Stimulated activated CD4-positive, alpha-beta T cell treated with anti-CD3 and anti-CD28 coated beads, TNF-alpha, amount 100 ng/mL, for 4 hours (primary cell): ENCODE measurements at regions not wholly inside any gene's neighbourhood (a gene's known extent, or its start where the extent isn't known, plus 50 kb on each side); places are given as distances from the start of the nearest gene placed in this dataset.
"Not testable (repeated sequence)": the region's sequence is repeated elsewhere in the genome, so short reads cannot be mapped to it uniquely, and the experiment has no call there.

Experiments
- DNase-seq, 3 experiments: peaks; one replicate each; pipeline ENCODE4 v3.0.0-alpha.2; 2020; ENCODE audit warnings: low read depth in 3 of 3

DNA sequence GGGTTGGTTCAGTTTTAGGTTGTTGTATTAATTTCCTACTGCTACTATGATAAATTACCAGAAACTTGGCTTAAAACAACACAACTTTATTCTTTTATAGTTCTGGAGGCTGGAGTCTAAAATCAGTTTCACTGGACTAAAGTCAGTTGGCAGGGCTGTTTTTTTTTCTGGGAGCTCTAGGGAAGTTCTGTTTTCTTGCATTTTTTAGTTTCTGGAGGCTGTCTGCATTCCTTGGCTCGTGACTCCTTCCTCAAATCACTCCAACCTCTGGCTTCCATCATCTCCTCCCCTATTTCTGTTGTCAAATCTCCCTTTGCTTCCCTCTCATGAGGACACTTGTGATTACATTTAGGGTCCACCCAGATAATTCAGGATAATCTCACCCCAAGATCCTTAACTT, 51.3 kb upstream of the SUB1 start:
- DNase-seq, result no peak

DNA sequence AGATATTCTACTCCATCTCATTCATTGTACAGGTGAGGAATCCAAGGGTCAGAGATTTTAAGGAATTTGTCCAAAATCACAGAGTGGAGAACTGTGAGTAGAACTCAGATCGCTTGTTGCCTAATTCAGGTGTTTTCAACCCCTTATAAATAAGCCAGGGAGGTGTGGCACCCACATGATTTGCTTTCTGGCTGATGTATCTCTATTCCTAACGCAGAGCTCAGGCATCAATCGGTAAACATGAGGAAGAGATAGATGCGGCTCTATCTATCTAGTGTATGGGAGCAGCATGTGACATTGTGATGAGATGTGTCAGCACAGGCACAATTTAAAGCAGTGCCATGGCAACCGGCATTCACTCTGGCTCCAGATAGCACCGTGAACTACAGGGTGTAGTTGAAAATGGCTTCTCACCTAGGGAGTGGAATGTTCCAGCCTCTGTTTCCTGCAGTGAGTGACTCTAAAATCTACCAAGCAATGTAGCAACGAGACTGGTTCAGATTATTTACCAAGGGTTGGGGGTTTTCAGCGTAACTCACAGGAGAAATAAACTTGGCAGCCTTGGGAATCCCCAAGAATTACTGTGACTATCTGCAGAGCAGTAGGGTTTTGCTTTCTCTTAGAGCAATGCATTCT, 53.4 kb upstream of the SUB1 start:
- peak in 2 of 3 experiments; percentile 15 to 25 for DNase-seq

DNA sequence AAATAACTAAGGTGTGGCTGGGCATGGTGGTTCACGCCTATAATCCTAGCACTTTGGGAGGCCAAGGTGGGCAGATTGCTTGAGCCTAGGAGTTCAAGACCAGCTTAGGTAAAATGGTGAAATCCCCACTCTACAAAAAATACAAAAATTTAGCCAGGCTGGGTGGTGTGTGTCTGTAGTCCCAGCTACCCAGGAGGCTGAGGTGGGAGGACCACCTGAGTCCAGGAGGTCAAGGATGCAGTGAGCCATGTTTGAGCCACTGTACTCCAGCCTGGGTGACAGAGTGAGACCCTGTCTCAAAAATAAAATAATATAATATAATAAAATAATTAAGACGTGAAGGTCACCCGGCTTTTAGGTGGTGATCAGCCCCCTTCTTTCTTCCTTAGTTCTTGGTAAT, 58.0 kb upstream of the SUB1 start:
- not testable (repeated sequence) for DNase-seq

DNA sequence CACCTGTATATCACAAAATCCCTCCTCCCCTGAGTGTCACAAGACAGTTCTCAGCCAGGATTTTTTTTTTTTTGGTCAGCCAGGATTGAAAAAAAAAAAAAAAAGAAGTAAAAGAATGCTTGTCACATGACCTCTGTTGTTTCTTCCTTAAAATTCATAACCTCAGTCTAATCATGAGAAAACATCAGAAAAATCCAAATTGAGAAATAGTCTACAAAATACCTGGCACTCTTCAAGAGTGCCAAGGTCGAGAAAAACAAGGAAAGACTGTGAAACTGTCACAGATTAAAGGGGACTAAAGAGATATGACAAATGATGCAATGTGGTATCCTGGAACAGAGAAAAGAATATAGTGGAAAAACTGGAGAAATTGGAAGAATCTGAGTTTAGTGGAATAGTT, 58.5 kb upstream of the SUB1 start:
- no peak for DNase-seq

DNA sequence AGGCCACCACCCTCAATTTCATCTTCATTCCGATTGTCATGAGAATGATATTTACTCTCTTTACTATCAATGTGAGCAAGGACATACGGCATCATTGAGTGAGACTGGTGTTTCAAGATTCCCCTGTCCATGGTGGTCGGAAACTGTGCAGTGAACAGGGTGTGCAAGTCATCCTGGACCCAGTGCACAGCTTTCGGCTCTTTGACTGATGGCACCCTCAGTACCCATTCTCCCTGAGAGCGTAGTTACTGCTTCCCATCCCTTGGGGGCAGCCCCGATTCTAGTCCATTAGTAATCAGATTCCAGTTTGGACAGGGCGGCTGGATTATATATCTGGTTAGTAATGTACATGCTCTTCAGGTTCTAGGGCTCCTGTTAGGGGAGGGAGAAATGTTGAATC, 61.7 kb upstream of the SUB1 start:
- DNase-seq, result no peak

DNA sequence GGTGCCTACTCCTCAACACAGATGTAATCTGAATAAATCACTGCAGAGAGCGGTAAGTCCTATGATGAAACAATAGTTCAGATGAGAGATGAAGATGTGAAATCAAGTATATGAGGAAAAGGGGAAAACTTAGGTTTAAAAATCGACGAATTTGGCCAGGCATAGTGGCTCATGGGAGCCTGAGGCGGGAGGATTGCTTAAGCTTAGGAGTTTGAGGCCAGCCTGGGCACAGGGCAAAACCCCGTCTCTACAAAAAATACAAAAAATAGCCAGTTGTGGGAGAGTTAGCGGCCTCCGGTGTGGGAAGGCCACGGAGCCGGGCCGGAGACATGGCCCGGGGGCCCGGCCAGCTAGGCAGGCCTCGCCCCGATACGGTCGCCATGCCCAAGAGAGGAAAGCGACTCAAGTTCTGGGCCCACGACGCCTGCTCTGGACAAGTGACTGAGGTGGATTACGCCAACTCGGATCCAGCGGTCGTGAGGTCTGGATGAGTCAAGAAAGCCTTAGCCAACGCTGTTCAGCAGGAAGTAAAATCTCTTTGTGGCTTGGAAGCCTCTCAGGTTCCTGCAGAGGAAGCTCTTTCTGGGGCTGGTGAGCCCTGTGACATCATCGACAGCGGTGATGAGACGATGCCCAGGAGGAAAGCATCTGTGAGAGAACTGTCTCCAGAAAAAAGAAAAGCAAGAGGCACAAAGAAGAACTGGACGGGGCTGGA, 62.8 kb upstream of the SUB1 start:
- no peak for DNase-seq

DNA sequence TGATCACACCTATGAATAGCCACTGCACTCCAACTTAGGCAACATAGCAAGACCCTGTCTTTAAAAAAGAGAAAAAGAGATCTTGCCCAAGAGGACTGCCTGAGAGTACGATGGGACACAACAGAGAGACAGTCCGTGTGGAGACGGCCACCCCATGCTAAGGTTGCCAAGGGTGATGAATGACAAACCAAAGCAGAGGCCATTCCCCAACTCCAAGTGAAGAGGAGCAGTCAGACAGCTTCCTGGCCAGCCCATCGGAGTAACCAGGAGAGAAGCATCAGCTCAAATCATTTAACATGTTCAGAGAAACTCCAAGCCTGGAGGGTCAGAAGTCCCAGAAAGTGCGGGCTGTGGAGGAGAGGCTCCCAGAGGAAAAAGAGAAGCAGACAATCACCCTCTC, 63.9 kb upstream of the SUB1 start:
- DNase-seq, result no peak

DNA sequence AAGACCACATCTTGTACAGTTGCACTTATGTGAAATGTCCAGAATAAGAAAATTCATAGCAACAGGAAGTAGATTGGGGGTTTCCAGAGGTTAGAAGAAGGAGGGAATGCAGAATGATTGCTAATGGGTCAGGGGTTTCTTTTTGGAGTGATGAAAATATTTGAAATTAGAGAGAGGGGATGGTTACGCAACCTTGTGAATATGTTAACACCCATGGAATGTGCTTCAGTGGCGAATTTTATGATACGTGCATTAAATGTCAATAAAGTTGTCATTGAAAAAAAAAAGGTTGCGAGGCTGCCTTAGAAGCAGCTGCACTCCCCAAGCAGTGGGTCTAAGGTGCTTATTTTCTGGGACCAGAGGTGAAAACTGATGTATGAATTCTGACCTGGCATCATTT, 64.4 kb upstream of the SUB1 start:
- no peak for DNase-seq

DNA sequence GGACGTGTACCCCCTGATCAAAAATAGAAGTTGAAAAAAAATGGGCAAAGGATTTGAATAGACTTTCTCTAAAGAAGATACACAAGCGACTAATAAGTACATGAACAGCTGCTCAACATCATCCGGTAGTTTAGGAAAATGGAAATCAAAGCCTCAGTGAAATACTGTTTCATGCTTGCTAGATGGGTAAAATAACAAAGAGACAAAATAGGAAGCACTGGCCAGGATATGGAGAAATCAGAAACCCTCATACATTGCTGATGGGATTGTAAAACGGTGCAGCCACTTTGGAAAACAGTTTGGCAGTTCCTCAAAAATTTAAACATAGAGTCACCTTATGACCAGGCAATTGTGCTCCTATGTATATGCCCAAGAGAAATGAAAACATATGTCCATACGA, 65.0 kb upstream of the SUB1 start:
- no peak for DNase-seq

DNA sequence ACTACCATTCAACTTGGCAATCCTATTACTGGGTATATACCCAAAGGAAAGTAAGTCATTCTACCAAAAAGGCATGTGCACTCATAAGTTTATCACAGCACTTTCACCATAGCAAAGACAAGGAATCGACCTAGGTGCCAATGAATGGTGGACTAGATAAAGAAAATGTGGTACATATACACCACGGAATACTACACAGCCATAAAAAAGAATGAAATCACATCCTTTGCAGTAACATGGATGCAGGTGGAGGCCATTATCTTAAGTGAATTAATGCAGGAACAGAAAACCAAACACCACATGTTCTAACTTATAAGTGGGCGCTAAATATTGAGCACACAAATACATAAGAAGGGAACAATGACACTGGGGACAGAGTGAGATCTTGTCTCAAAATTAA, 65.8 kb upstream of the SUB1 start:
- no peak for DNase-seq

DNA sequence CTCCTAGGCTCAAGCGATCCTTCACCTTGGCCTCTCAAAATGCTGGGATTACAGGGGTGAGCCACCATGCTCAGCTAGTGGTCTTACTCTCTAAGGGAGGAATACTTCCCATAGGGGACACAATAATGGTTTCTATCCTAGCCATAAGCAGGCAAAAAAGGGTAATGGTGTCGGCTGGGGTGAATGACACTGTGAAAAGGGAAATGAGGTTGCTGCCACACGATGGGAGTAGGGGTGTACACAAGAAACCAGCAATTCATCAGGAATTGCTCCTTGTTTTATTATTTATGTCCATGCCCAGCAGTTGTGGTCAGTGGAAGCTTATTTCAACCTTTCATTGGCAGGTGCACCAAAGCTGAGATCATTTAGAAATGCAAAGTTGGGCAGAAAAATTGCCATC, 70.3 kb upstream of the ZFR start:
- no peak for DNase-seq

DNA sequence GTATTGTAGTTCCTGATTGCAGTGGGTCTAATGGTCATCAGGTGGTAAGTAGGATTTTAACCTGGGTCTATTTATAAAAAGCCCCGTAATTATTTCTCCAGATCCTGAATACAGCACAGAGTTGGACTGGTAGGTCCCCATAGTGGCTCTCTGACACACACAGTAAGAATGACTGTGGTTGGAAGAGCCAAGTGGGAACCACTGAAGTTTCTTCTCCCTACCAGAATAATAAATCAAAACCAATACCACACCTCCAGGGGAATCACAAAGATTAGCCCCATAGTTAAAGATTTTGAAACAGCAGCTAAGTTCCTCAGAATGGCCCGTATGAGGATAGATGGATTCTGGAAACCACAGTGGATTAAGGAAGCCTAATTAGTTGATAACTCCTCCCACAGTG, 68.4 kb upstream of the ZFR start:
- no peak for DNase-seq

DNA sequence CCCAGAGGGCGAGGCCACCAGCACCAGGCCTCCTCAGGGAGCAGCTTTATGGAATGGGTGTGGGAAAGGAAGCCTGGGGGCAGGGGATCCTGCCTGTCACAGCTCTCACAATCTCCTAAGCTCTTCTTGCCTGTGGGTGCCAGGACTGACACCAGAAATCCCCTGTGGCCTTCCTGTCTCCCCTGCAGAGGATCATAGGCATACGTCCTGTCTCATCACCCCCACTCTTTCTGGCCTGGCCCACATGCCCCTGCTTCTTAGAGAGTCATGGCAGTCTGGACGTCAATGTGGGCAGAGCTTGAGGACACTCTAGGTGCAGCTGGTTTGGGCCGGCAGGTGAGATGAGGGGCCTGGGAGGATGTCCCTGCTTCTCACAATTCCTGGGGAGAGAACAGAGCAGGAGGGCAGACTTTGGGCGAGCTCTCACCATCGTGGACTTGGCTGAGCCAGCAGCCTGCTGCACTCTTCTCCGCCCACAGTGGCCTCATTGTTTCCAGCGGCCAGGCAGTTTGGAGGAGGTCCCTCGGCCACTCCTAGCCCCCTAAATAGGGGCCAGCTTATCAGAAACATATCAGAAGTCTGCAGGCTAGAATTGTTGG, 67.3 kb upstream of the ZFR start:
- no peak for DNase-seq

DNA sequence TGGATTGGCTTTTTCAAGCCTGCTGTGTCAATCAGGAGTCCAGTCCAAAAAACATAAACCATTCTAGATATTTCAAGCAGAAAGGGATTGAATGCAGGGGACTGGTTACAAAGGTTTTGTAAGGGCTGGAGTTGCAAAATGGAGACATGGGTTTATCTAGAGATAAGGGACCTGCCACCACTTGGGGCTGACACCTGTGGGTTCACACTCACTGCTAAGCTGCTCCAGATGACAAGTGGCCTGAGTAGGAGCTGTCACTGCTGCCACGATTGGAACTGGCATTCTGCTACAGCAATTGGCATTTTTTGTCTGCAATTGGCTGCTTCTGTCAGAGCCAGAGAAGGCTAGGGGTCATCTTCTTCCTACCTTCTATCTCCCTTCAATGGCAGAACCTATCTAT, 66.3 kb upstream of the ZFR start:
- no peak for DNase-seq

DNA sequence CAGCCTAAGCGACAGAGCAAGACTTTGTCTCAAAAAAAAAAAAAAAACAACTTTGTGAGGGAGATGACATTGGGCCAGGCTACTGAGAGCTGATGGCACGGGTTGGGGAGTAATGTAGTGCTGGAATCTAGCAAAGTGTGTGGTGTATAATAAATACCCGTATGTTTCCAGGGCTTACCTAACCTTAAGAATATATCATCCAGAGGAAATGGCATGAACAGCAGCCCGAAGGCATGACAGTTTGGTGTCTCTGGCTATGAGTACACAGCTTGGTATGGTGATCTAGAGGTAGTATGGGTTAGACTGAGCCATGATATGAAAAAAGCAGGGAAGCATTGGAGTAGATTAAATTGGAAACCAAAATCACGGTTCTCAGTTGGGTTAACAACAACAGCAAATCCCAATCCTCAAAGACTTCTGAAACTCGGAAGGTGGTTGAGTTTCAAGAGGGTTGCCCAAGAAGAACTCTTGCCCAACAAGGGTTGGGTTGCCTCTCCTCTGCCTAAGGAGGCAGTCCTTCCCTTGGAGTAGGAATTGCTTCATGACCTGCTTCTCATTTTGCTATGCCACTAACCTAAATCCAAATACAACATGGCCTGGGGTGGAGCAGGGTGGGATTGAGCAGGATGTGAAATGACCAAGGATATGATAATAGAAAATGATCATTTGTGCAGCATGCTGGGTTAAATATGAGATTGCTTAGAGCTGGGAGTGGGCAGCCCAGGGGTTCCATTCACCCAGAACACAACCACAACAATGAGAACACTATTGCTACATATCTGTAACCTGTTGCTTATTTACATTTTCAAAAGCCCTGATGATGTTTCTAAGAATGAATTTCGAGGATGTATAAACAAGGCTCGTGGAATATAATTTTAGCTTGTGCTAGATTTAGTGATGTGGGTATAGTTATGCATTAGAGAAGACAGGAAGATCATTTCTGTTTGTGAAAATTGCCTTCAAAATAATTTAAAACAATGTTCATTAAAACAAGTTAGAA, 64.6 kb upstream of the ZFR start:
- no peak for DNase-seq

DNA sequence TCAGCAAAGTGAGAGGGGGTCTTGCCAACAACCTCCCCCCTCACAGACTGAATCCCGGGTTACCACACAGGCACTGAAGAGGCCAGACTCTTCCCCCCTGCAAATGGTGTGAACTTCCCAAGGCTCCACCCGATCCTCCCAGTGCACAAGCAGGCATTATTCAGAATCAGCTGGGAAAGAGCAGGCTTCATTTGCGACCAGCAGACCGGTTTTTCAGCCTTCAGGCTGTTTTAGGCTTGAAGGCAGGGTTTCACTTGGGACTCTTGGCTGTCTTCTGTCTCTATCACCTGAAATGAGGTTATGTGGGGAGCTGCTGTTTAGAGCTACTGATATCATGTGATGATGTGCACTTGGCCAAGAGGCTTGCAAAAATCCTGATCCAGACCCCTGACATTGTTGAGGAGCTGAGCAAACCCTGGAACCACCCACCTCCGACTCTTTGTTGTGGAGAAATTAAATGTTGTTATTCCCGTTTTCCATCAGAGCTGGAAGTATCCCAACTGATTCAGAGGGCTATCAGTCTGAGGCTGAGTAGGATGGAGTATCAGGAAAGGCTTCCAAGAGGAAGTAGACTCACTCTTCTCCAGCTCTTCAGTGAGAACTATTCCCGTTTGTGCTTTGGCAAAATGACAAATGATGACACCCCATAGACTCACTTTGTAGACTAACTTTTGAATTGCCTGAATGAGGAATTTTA, 63.3 kb upstream of the ZFR start:
- DNase-seq, result no peak

DNA sequence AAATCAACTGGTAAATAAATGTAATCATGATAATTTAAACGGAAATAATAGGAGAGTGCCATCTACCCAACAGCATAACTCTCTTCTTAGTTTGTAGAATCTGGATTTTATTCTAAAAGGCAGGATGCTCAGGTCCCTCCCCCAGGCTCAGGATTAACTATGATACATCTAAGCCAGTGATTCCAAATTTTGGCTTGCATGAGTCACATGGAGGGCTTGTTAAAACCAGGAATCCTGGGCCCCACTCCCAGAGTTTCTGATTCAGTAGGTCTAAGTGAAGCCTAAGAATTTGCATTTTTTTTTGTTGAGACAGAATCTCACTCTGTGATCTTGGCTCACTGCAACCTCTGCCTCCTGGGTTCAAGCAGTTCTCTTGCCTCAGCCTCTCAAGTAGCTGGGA, 62.3 kb upstream of the ZFR start:
- no peak for DNase-seq

DNA sequence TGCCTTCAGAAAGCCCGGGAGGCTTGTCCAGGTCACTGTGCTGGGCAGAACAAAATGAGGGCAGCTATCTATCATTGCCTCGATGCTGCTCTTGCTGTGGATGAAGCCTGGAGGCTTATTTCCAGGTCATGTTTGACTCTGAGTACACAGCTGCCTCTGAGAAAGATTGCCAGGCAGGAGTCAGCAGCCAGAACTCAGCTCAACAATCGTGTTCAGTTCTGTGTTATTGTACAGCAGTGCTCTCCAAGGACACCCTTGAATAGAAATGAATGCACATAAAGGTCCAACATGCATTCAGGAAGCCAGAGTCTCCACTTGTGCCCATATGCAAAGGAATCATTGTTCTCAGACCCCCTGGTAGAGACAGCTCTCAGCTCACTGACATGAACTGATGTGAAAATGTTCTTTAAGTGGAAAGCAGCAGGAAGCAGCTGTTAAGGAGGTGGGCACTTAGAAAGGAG, 61.7 kb upstream of the ZFR start:
- DNase-seq, result no peak

DNA sequence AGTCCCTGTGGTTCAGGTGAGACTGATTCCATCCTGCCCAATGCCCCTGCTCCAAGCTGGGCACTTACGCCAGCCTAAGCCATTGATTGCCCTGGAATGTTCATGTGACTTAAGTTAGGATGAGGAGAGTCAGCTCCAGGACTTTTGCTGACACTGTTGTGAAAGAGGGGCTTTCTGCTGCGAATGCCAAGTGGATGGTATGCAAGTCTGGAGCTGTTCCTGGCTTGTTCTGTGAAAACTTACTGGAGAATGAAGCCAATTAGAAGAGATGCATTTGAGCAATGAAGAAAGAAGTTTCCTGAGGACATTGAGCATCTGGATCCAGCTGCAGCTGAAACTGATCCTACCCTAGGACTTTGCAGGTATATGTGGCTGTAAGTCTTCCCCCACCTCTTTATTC, 61.2 kb upstream of the ZFR start:
- DNase-seq, result no peak

DNA sequence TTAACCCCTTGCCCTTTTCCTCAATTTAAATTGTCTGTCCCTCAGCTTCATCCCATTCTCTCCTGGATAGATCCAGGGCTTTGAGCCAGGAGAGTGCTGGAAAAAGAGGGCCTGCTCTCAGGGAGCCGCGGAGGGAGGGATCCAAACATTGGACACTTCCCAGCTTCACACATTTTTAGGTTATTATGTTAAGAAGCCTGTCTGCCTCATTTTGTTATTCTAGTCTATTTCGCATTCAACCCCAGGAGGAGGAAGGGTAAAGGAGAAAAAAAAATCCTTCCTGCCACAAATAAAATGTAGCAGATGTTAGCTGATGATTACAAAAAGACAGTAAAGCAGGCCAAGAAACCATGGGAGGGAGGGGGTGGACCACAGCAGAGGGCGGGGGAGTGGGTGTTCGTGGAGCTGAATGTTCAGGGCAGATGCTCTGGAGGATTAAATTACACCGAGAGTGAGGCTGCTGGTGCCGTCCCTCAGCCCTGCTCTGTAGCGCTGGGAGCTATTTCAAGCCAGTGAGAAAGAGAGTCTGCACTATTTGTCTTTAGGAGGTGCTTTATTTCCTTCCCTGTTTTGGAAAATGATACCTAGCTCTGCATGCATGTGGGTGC, 60.6 kb upstream of the ZFR start:
- no peak for DNase-seq

DNA sequence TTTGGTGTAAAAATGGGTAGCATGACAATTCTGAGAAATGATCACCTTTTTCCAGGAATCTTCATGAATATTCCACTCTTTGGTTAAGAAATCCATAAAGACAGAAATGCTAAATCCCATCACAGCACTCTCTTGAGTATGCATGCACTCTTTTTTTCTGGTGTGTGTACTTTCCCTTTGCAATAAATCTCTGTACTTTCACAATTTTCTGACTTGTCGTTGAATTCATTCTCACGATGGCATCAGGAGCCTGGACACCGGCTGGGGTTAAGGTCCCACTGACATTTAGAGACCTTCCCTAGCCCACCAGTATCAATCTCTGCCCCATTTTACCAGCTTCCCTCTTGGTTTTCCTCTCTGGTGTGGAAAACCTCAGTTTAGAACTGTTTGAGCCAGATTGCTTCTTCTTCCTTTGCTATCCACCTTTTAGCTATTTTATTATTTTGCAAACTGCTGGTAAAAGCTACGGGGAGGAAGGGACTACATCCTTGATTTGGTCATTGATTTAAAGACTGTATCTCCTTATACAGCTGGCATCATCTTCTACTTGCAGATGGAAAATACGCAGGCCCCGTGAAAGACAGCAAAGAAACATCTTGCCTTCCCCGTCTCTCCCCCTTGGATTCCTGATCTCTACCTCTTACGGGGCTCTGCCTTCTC, 59.9 kb upstream of the ZFR start:
- no peak for DNase-seq
